Endodermal cell (in vitro differentiated cells): ENCODE measurements at regions not wholly inside any gene's neighbourhood (a gene's known extent, or its start where the extent isn't known, plus 50 kb on each side); places are given as distances from the start of the nearest gene placed in this dataset.

Source experiments
- DNase-seq: peaks from one replicate; pipeline ENCODE4 v3.0.0-alpha.2; 2017
- H3K27ac ChIP-seq: 2 replicates; pipeline ENCODE4 v1.5.1; 2013; ENCODE audit warnings: mild to moderate bottlenecking, low read depth, low read length, moderate library complexity
- H3K27me3 ChIP-seq: 2 replicates; pipeline ENCODE4 v1.6.1; 2013; ENCODE audit warnings: mild to moderate bottlenecking, low read length, moderate library complexity; ENCODE audit not compliant: insufficient read depth, control insufficient read depth, poor library complexity, severe bottlenecking
- H3K36me3 ChIP-seq: 2 replicates; pipeline ENCODE4 v1.7.0; 2013; ENCODE audit warnings: mild to moderate bottlenecking, low read length, moderate library complexity; ENCODE audit not compliant: control insufficient read depth, insufficient read depth
- H3K4me1 ChIP-seq: one replicate; pipeline ENCODE4 v1.7.0; 2013; ENCODE audit warnings: low read length; ENCODE audit not compliant: control insufficient read depth, insufficient read depth
- H3K4me3 ChIP-seq: 2 replicates; pipeline ENCODE4 v1.5.1; 2013; ENCODE audit warnings: mild to moderate bottlenecking, low read length, moderate library complexity
- H3K9ac ChIP-seq: 2 replicates; pipeline ENCODE4 v1.6.1; 2013; ENCODE audit warnings: mild to moderate bottlenecking, low read length, moderate library complexity; ENCODE audit not compliant: poor library complexity, severe bottlenecking; ENCODE audit errors: extremely low read depth
- H3K9me3 ChIP-seq: 2 replicates; pipeline ENCODE4 v1.6.1; 2013; ENCODE audit warnings: mild to moderate bottlenecking, low read length, moderate library complexity; ENCODE audit not compliant: control insufficient read depth
- H3K27ac Mint-ChIP-seq: 2 replicates; pipeline ENCODE4 v1.8.0; 2020; ENCODE audit warnings: mixed read lengths
- H3K27me3 Mint-ChIP-seq: 2 replicates; pipeline ENCODE4 v1.8.0; 2021; ENCODE audit warnings: mild to moderate bottlenecking, mixed read lengths; ENCODE audit not compliant: insufficient read depth
- H3K36me3 Mint-ChIP-seq: 2 replicates; pipeline ENCODE4 v1.8.0; 2020; ENCODE audit warnings: low read depth, mixed read lengths
- H3K4me1 Mint-ChIP-seq: 2 replicates; pipeline ENCODE4 v1.8.0; 2020; ENCODE audit warnings: mixed read lengths
- H3K4me3 Mint-ChIP-seq: 2 replicates; pipeline ENCODE4 v1.8.0; 2020; ENCODE audit warnings: mild to moderate bottlenecking, moderate library complexity, mixed read lengths
- H3K9me3 Mint-ChIP-seq: 2 replicates; pipeline ENCODE4 v1.8.0; 2020; ENCODE audit warnings: mild to moderate bottlenecking, mixed read lengths
- WGBS, 2 experiments: methylation state at CpG; one replicate each; pipeline versions ENCODE4 v1.1.5 to v1.1.7; 2013; ENCODE audit warnings: missing lambda C conversion rate in 2 of 2, mixed read lengths in 1 of 2; ENCODE audit not compliant: insufficient coverage in 1 of 2, insufficient read length in 1 of 2; 5-methylcytosine and 5-hydroxymethylcytosine counted together
- TF ChIP-seq, protein P1 (sequence below): fragments of 200-600 bp; sonication (generic); conservative IDR thresholded peaks from 2 replicates; pipeline ENCODE4 v1.5.0; 2021; ENCODE audit warnings: antibody characterized with exemption, mild to moderate bottlenecking

DNA sequence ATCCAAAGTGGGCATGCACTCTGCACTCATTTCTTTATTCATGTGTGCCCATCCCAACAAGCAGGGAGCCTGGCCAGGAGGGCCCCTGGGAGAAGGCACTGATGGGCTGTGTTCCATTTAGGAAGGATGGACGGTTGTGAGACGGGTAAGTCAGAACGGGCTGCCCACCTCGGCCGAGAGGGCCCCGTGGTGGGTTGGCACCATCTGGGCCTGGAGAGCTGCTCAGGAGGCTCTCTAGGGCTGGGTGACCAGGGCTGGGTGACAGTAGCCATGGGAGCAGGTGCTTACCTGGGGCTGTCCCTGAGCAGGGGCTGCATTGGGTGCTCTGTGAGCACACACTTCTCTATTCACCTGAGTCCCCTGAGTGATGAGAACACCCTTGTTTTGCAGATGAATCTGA, 129.3 kb upstream of the B3GAT1 start:
- H3K9me3 Mint-ChIP-seq = peaks cover 2% of the 10 kb centered on the region
- WGBS, 2 experiments = 89 to 100% methylated on average over 1 to 6 of the region's 6 CpGs
- TF ChIP-seq, protein P1, sequence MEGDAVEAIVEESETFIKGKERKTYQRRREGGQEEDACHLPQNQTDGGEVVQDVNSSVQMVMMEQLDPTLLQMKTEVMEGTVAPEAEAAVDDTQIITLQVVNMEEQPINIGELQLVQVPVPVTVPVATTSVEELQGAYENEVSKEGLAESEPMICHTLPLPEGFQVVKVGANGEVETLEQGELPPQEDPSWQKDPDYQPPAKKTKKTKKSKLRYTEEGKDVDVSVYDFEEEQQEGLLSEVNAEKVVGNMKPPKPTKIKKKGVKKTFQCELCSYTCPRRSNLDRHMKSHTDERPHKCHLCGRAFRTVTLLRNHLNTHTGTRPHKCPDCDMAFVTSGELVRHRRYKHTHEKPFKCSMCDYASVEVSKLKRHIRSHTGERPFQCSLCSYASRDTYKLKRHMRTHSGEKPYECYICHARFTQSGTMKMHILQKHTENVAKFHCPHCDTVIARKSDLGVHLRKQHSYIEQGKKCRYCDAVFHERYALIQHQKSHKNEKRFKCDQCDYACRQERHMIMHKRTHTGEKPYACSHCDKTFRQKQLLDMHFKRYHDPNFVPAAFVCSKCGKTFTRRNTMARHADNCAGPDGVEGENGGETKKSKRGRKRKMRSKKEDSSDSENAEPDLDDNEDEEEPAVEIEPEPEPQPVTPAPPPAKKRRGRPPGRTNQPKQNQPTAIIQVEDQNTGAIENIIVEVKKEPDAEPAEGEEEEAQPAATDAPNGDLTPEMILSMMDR = no peak
- H3K9ac ChIP-seq = no peak overlapping the region
- no peaks in the 10 kb centered on the region for H3K36me3 ChIP-seq
- no peak overlapping the region for H3K4me3 Mint-ChIP-seq
- peaks cover 2% of the 10 kb centered on the region for H3K27me3 ChIP-seq
- H3K4me1 Mint-ChIP-seq = peaks cover 1% of the 10 kb centered on the region
- H3K4me1 ChIP-seq = no peaks in the 10 kb centered on the region
- peaks cover 16% of the 10 kb centered on the region for H3K27me3 Mint-ChIP-seq
- no peaks in the 10 kb centered on the region for H3K36me3 Mint-ChIP-seq
- no peak for DNase-seq
- no peak overlapping the region for H3K27ac ChIP-seq
- no peak overlapping the region for H3K4me3 ChIP-seq
- H3K27ac Mint-ChIP-seq = no peak overlapping the region
- H3K9me3 ChIP-seq = no peaks in the 10 kb centered on the region

DNA sequence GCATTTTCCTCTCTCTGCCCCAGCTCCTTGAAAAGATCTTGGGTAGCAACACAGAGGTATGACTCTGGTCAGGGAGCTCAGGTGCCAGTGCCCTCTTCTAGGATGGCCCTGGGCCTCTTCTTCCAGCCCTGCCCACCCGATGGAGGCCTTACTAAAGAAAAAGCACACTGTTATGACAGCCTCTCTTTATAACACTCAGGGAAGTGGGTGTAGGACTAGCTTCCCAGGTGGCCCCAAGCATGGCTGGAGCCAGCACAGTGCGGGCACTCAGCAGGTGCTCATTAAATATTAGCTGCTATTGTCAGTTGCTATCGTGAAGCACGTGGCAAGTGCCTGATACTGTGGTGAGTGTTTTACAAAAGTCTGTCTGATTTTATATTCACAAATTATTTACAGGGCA, 127.2 kb upstream of the B3GAT1 start:
- Mint-ChIP-seq H3K27ac (no peak overlapping the region), H3K4me3 (no peak overlapping the region), H3K36me3 (no peaks in the 10 kb centered on the region), H3K9me3 (peaks cover 2% of the 10 kb centered on the region), H3K4me1 (peaks cover 1% of the 10 kb centered on the region), H3K27me3 (peaks cover 21% of the 10 kb centered on the region)
- H3K9ac ChIP-seq = no peak overlapping the region
- TF ChIP-seq, protein P1 = no peak
- peaks cover 23% of the 10 kb centered on the region for H3K27me3 ChIP-seq
- WGBS, 2 experiments = 60 to 96% methylated on average over 1 to 4 of the region's 4 CpGs
- peak overlapping the region; percentile 24 for H3K27ac ChIP-seq
- peak; percentile 20 for DNase-seq
- no peak overlapping the region for H3K4me3 ChIP-seq
- no peaks in the 10 kb centered on the region for H3K9me3 ChIP-seq
- H3K36me3 ChIP-seq = no peaks in the 10 kb centered on the region
- no peaks in the 10 kb centered on the region for H3K4me1 ChIP-seq

DNA sequence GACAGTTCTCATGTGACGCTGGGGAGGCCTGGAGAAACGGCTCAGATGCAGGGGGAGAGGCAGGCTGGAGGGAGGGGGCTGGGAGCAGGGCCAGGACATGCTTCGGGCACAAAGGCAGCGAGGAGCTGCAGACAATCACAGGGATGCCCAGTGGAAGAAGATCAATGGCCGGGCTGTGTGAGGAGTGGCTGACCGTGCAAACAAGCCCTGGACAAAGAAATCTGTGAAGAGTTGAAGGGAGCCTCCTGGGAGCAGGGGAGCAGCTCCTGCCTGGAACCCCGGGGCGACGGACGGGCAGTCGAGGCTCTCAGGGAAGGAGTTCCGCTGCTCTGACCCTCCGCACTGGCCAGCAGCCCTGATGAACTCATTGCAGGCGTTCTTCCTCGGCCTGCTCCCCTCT, 126.7 kb upstream of the B3GAT1 start:
- H3K27ac Mint-ChIP-seq = no peak overlapping the region
- H3K9ac ChIP-seq = no peak overlapping the region
- peaks cover 28% of the 10 kb centered on the region for H3K27me3 ChIP-seq
- peaks cover 2% of the 10 kb centered on the region for H3K9me3 Mint-ChIP-seq
- no peaks in the 10 kb centered on the region for H3K36me3 ChIP-seq
- no peaks in the 10 kb centered on the region for H3K4me1 ChIP-seq
- no peaks in the 10 kb centered on the region for H3K36me3 Mint-ChIP-seq
- no peak overlapping the region for H3K4me3 ChIP-seq
- H3K27ac ChIP-seq = no peak overlapping the region
- H3K27me3 Mint-ChIP-seq = peaks cover 26% of the 10 kb centered on the region
- TF ChIP-seq, protein P1 = no peak
- WGBS, 2 experiments = 86 to 91% methylated on average over 5 to 15 of the region's 15 CpGs
- H3K4me1 Mint-ChIP-seq = peaks cover 1% of the 10 kb centered on the region
- H3K4me3 Mint-ChIP-seq = no peak overlapping the region
- no peaks in the 10 kb centered on the region for H3K9me3 ChIP-seq
- DNase-seq = no peak
